SW480 (cell line): ENCODE measurements at regions not wholly inside any gene's neighbourhood (a gene's known extent, or its start where the extent isn't known, plus 50 kb on each side); places are given as distances from the start of the nearest gene placed in this dataset.
"Not testable (repeated sequence)": the region's sequence is repeated elsewhere in the genome, so short reads cannot be mapped to it uniquely, and the experiment has no call there.

Source experiments
- DNase-seq: peaks from one replicate; pipeline ENCODE4 v3.0.0-alpha.2; 2016; ENCODE audit warnings: low spot score

- not testable (repeated sequence) for DNase-seq
Measured at GRCh38 chr19:28626407-28626806, 586.5 kb downstream of the UQCRFS1 start.

GRCh38 chr19:28619816-28620429 is 593.0 kb downstream of the UQCRFS1 start:
- DNase-seq = no peak

DNA sequence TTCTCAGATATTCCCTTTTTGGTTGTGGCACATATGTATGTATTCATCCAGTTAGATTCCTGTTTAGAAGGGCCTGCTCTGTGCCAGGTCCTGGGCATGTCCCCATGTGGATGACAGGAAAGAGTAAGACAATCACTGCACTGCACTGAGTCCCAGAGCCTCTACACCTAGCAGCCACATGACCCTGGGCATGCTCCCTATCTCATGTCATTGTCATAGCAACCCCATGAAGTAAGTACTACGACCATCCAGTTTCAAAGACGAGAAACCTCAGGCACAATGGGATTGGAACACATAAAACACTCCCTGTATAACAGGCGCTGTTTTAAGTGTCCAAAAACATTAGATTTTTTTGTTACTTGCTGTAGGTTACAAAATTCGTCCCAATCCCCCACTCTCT is 594.4 kb downstream of the UQCRFS1 start:
- no peak for DNase-seq

DNA sequence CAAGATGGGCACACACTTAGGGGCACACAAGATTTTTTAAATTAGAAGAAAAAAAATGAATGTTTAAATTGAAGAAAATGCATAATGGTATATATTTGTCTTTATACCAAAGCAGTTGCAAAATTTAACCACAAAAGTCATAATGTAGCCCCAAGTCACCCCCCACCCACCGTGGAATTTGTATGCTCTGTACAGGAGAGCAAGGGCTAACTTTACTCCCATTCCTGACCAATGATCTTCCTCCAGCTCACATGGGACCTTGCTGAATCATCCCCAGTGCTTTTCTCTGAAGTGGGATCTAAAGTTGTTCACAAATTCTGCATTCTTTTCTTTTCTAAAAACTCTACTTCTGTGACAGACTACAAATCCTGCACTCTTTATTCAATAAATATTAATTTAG is 597.0 kb downstream of the UQCRFS1 start:
- no peak for DNase-seq

- no peak for DNase-seq
Measured at GRCh38 chr19:28615546-28615916, 597.4 kb downstream of the UQCRFS1 start.

GRCh38 chr19:28614634-28615545 is 598.1 kb downstream of the UQCRFS1 start:
- no peak for DNase-seq

GRCh38 chr19:28612275-28612769 is 600.6 kb downstream of the UQCRFS1 start:
- no peak for DNase-seq

DNA sequence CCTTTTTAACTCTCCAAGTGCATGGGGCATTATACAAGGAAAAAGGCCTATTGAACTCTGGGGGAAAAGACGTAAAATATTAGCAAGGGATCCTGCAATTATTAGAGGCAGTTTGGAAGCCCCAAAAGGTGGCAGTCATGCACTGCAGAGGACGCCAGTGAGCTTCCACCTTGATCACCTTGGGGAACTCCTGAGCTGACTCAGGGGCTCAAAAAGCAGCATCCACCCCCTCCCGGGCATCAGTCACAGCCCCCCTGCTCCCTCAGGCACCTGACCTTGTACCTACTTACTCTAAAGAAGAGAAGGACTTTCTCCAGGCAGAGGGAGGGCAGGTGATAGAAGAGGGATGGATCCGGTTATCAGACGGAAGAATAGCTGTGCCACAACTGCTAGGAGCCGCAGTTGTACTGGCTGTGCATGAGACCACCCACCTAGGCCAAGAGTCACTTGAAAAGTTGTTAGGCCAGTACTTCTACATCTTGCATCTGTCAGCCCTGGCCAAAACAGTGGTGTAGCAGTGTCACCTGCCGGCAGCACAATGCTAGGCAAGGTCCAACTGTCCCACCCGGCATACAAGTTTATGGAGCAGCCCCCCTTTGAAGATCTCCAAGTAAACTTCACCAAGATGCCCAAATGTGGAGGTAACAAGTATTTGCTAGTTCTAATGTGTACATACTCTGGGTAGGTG is 601.6 kb downstream of the UQCRFS1 start:
- DNase-seq = not testable (repeated sequence)

DNA sequence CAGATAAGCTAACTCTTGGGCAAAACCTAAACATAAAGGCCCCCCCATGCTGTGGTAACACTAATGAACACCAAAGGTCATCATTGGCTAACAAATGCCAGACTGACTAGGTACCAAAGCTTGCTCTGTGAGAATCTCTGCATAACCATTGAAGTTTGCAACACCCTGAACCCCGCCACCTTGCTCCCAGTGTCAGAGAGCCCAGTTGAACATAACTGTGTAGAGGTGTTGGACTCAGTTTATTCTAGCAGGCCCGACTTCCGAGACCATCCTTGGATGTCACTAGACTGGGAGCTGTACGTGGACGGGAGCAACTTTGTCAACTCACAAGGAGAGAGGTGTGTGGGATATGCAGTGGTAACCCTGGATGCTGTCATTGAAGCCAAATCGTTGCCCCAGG is 602.2 kb downstream of the UQCRFS1 start:
- DNase-seq = no peak

- no peak for DNase-seq
Measured at GRCh38 chr19:28609944-28610343, 603.0 kb downstream of the UQCRFS1 start.

DNA sequence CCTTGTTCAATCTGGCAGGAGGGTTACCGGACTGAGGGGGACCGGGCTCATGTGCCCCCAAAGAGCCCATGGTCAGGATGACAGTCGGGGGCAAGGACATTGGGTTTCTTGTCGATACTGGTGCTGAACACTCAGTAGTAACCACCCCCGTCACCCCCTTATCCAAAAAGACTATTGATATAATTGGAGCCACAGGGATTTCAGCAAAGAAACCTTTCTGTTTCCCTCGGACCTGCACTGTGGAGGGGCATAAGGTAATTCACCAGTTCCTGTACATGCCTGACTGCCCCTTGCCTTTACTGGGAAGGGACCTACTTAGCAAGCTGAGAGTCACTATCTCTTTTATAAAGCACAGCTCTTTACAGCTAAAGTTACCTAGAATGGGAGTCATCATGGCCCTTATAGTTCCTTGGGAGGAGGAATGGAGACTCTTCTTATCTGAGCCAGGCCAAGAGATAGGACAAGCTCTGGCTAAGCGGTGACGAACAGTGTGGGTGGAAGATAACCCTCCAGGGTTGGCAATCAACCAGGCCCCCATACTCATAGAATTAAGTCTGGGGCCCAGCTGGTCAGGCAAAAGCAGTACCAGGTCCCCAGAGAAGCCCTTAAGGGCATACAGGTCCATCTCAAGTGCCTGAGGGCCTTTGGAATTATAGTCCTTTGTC is 603.7 kb downstream of the UQCRFS1 start:
- no peak for DNase-seq

GRCh38 chr19:28608292-28608691 is 604.7 kb downstream of the UQCRFS1 start:
- no peak for DNase-seq

DNA sequence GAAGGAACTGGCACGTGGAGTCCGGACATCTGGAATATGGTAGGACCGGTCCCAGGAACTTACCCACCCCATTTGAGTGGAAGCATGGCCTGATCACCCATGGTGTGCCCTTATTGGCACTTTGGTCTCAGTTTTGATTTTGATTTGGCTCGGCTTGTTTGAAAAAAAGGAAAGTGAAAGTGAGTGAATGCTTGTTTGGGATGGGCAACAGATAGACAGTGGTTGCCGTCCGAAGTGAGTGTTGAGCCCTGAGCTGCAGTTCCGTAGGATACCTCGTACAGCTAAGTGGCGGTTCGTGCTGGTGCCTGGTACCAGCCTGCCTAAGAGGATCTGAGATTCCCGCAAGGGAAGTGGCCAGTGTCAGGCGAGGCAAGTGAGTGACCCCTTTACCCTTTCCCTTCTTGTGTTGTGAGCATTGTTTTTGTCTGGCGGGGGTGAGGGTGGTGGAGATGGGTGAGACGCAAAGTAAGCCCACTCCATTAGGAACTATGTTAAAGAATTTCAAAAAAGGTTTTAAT is 605.8 kb downstream of the UQCRFS1 start:
- DNase-seq = no peak

GRCh38 chr19:28606269-28607032 is 606.5 kb downstream of the UQCRFS1 start:
- no peak for DNase-seq

DNA sequence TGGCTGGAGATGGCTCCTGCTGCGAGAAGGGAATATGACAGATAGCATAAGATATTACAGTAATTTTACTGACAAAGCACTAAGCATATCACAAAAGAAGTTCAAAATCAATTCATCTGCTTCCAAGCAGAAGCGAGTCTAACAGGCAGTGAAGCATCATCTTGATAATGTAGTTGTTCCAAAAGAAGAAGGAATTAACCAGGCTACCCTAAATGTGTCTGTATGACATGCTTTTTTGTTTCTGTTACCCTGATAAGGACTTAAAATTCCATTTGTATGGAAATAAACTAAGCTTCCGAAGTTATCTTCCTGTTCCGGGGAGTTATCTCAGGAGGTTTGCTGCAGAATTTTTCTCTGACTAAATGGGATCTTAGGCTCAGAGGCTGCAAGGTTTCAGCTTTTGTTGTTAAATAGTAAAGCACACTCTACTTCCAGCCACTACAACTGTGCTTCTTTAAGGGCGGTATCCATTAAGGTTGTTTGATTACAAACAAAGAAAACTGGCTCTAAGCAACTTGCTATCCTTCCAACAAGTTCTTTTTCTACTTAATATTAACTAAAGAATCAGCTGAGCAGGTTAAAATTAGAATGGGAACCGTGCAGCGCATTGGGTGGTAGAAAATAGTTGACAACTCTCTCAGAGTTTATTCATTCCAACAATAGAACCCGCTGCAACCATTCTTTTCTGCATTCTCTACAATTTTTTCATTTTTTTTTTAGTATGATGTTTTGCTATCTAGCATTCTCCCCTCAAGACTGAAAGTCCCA is 607.3 kb downstream of the UQCRFS1 start:
- no peak for DNase-seq

DNA sequence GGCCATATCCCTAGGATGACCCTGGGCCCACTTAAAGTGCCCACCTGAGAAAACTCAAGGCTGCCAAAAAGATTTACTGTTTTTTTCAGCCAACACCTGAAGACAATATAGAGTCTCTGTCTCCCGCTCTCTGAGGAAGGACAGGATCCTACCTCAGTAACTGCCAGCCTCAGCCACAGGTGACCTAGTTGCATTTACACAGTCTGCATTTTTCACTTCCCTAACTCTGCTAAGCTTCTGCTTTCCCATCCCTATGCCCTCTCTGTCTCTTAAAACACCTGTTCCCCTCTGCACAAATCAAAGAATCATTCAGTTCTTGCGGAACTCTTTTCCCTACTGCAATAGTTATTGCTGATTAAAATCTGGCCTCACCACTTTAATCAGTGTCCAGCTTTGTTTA is 609.5 kb downstream of the UQCRFS1 start:
- DNase-seq = no peak

DNA sequence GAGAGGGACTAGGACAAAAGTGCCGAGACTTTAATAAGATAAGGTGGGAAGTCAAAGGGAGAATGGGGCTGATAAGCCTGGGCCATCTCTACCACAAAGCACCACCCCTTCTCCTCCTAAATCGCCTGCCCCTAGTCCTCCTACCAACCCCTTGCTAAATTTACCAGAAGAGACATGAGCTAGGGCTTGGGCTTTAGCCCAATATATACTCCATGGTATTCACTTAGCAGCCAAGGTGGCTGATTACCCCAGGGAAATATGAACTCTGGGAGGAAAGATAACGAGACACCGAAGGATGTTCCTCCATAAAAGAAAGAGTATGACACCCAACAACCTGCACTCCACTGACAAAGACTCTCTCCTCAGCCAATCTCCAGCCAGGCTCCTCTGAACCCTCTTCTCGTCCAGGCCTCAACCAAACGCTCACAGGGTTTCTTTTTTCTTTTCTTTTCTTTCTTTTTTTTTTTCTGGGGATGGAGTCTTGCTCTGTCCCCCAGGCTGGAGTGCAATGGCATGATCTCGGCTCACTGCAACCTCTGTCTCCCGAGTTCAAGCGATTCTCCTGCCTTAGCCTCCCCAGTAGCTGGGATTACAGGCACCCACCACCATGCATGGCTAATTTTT is 610.2 kb downstream of the UQCRFS1 start:
- DNase-seq = no peak

GRCh38 chr19:28601723-28602440 is 611.1 kb downstream of the UQCRFS1 start:
- no peak for DNase-seq

DNA sequence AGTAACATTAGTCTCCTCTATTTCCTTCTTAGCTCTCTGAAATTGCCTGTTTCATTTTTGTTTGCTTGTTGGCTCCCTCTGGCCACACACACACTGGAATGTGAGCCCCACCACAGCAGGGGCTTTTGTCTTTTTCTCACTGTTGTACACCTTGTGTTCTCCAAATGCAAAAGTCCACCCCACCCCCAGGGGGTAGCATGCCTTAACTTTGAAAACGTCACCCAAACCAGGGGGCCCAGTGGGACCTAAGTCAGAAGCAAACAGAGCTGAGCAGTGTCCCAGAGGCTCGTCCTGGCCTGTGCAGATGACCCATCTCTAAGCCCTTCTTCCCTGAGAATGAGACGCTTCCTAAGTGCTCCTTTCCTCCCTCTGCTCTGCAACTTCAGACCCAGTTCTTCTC is 614.1 kb downstream of the UQCRFS1 start:
- DNase-seq = no peak
